ENCODE measurements at regions not wholly inside any gene's neighbourhood (a gene's known extent, or its start where the extent isn't known, plus 50 kb on each side); places are given as distances from the start of the nearest gene placed in this dataset.

- no peak for DNase-seq (ENCODE audit: low read depth in 1 of 2, low spot score in 1 of 2)
These were observed 465.7 kb downstream of the HAPSTR1 start for GRCh38 chr16:9556949-9557665.

GRCh38 chr16:9557713-9558112 lies 466.3 kb downstream of the HAPSTR1 start:
- no peak for DNase-seq (ENCODE audit: low read depth in 1 of 2, low spot score in 1 of 2)

- DNase-seq (ENCODE audit: low read depth in 1 of 2, low spot score in 1 of 2), result no peak
These were observed 474.7 kb downstream of the HAPSTR1 start for GRCh38 chr16:9566099-9566498.

- no peak for DNase-seq (ENCODE audit: low read depth in 1 of 2, low spot score in 1 of 2)
These were observed 476.2 kb downstream of the HAPSTR1 start for GRCh38 chr16:9567666-9568065.

GRCh38 chr16:9568261-9568660 lies 476.8 kb downstream of the HAPSTR1 start:
- DNase-seq (ENCODE audit: low read depth in 1 of 2, low spot score in 1 of 2), result no peak

- no peak for DNase-seq (ENCODE audit: low read depth in 1 of 2, low spot score in 1 of 2)
These were observed 479.1 kb downstream of the HAPSTR1 start for GRCh38 chr16:9570521-9570920.

- DNase-seq (ENCODE audit: low read depth in 1 of 2, low spot score in 1 of 2), result no peak
These were observed 487.0 kb downstream of the HAPSTR1 start for GRCh38 chr16:9578459-9578858.

- DNase-seq (ENCODE audit: low read depth in 1 of 2, low spot score in 1 of 2), result no peak
These were observed 488.6 kb downstream of the HAPSTR1 start for GRCh38 chr16:9580025-9580424.

- DNase-seq (ENCODE audit: low read depth in 1 of 2, low spot score in 1 of 2), result no peak
These were observed 502.0 kb downstream of the HAPSTR1 start for GRCh38 chr16:9593440-9593839.

GRCh38 chr16:9594047-9594446 lies 502.6 kb downstream of the HAPSTR1 start:
- no peak for DNase-seq (ENCODE audit: low read depth in 1 of 2, low spot score in 1 of 2)

GRCh38 chr16:9594946-9595345 lies 503.5 kb downstream of the HAPSTR1 start:
- DNase-seq (ENCODE audit: low read depth in 1 of 2, low spot score in 1 of 2), result no peak

GRCh38 chr16:9595393-9595792 lies 503.9 kb downstream of the HAPSTR1 start:
- no peak for DNase-seq (ENCODE audit: low read depth in 1 of 2, low spot score in 1 of 2)

GRCh38 chr16:9596788-9597187 lies 505.3 kb downstream of the HAPSTR1 start:
- no peak for DNase-seq (ENCODE audit: low read depth in 1 of 2, low spot score in 1 of 2)

GRCh38 chr16:9597967-9598730 lies 506.7 kb downstream of the HAPSTR1 start:
- no peak for DNase-seq (ENCODE audit: low read depth in 1 of 2, low spot score in 1 of 2)

GRCh38 chr16:9598731-9599083 lies 507.3 kb downstream of the HAPSTR1 start:
- DNase-seq (ENCODE audit: low read depth in 1 of 2, low spot score in 1 of 2), result no peak

GRCh38 chr16:9599415-9600120 lies 508.1 kb downstream of the HAPSTR1 start:
- no peak for DNase-seq (ENCODE audit: low read depth in 1 of 2, low spot score in 1 of 2)

GRCh38 chr16:9602189-9602588 lies 510.7 kb downstream of the HAPSTR1 start:
- DNase-seq (ENCODE audit: low read depth in 1 of 2, low spot score in 1 of 2), result no peak

GRCh38 chr16:9603316-9603715 lies 511.9 kb downstream of the HAPSTR1 start:
- DNase-seq (ENCODE audit: low read depth in 1 of 2, low spot score in 1 of 2), result no peak

GRCh38 chr16:9607515-9608230 lies 516.2 kb downstream of the HAPSTR1 start:
- no peak for DNase-seq (ENCODE audit: low read depth in 1 of 2, low spot score in 1 of 2)

- no peak for DNase-seq (ENCODE audit: low read depth in 1 of 2, low spot score in 1 of 2)
These were observed 519.3 kb downstream of the HAPSTR1 start for GRCh38 chr16:9610727-9611126.

- DNase-seq (ENCODE audit: low read depth in 1 of 2, low spot score in 1 of 2), result no peak
These were observed 520.8 kb downstream of the HAPSTR1 start for GRCh38 chr16:9612267-9612666.

Data from activated CD4-positive, alpha-beta T cell treated with anti-CD3 and anti-CD28 coated beads, Interleukin-2, amount 50 U/mL, for 24 hours (primary cell).